ENCODE measurements at regions not wholly inside any gene's neighbourhood (a gene's known extent, or its start where the extent isn't known, plus 50 kb on each side); places are given as distances from the start of the nearest gene placed in this dataset.

DNA sequence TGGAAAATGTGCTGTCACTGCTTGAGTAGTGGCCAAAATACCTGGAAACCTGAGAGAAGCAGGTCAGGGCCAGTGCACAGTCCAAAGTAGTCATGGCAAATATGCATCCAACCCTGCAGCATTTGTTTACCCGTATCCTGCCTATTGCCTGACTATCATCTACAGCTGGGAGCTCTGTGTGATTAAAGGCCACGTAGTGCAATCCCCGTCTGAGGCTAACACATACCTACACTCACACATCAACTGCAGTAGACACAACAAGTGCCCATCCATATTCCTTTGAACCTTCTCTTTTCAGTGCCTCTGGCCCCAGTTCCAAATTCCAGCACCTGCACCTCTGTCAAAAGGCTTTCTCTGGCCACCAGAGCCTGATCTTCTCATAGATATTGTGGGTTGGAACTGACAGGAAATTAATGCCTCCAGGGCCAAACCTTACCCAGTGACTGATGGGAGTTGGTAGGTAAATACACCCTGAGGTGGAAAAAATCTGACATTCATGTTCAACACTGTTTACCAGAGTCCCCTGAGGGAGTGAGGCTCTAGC is 383.0 kb downstream of the SETD4 start:
- Histone ChIP-seq H3K4me3 (ENCODE audit: low read depth, low read length) (no peak overlapping the region), H3K9me3 (ENCODE audit: control insufficient read depth, insufficient read depth, low read depth, low read length) (no peaks in the 10 kb centered on the region), H3K27ac (ENCODE audit: extremely low read depth, low read depth, low read length) (no peak overlapping the region), H3K4me1 (ENCODE audit: control insufficient read depth, insufficient read depth, low read length) (no peaks in the 10 kb centered on the region), H3K36me3 (ENCODE audit: control insufficient read depth in 2 of 2, insufficient read depth in 1 of 2, low read length in 2 of 2) (no peaks in the 10 kb centered on the region)
- TF ChIP-seq ZSCAN30 (tag by site-specific recombination; IDR thresholded peaks at IDR 0.05) (no peak), ZNF596 (tag by site-specific recombination; IDR thresholded peaks at IDR 0.05) (no peak), ZNF585B (tag by site-specific recombination; IDR thresholded peaks at IDR 0.05) (no peak), ZNF416 (tag by site-specific recombination; IDR thresholded peaks at IDR 0.05) (no peak), MEIS1 (CRISPR knock-in tag; IDR thresholded peaks at IDR 0.05; ENCODE audit: borderline replicate concordance) (no peak), ZNF571 (tag by site-specific recombination; IDR thresholded peaks at IDR 0.05) (no peak)
- TF ChIP-seq, protein P1, sequence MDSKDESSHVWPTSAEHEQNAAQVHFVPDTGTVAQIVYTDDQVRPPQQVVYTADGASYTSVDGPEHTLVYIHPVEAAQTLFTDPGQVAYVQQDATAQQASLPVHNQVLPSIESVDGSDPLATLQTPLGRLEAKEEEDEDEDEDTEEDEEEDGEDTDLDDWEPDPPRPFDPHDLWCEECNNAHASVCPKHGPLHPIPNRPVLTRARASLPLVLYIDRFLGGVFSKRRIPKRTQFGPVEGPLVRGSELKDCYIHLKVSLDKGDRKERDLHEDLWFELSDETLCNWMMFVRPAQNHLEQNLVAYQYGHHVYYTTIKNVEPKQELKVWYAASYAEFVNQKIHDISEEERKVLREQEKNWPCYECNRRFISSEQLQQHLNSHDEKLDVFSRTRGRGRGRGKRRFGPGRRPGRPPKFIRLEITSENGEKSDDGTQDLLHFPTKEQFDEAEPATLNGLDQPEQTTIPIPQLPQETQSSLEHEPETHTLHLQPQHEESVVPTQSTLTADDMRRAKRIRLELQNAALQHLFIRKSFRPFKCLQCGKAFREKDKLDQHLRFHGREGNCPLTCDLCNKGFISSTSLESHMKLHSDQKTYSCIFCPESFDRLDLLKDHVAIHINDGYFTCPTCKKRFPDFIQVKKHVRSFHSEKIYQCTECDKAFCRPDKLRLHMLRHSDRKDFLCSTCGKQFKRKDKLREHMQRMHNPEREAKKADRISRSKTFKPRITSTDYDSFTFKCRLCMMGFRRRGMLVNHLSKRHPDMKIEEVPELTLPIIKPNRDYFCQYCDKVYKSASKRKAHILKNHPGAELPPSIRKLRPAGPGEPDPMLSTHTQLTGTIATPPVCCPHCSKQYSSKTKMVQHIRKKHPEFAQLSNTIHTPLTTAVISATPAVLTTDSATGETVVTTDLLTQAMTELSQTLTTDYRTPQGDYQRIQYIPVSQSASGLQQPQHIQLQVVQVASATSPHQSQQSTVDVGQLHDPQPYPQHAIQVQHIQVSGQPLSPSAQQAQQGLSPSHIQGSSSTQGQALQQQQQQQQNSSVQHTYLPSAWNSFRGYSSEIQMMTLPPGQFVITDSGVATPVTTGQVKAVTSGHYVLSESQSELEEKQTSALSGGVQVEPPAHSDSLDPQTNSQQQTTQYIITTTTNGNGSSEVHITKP (tag by site-specific recombination; IDR thresholded peaks at IDR 0.05): no peak
- TF ChIP-seq, protein P2, sequence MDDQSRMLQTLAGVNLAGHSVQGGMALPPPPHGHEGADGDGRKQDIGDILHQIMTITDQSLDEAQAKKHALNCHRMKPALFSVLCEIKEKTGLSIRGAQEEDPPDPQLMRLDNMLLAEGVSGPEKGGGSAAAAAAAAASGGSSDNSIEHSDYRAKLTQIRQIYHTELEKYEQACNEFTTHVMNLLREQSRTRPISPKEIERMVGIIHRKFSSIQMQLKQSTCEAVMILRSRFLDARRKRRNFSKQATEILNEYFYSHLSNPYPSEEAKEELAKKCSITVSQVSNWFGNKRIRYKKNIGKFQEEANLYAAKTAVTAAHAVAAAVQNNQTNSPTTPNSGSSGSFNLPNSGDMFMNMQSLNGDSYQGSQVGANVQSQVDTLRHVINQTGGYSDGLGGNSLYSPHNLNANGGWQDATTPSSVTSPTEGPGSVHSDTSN (CRISPR knock-in tag; IDR thresholded peaks at IDR 0.05): no peak
- TF ChIP-seq, protein P3, sequence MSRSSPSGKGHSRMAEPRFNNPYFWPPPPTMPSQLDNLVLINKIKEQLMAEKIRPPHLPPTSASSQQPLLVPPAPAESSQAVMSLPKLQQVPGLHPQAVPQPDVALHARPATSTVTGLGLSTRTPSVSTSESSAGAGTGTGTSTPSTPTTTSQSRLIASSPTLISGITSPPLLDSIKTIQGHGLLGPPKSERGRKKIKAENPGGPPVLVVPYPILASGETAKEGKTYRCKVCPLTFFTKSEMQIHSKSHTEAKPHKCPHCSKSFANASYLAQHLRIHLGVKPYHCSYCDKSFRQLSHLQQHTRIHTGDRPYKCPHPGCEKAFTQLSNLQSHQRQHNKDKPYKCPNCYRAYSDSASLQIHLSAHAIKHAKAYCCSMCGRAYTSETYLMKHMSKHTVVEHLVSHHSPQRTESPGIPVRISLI (tag by site-specific recombination; IDR thresholded peaks at IDR 0.05): no peak
- ChIA-PET POLR2A (no interaction called here), CTCF (no interaction called here)

DNA sequence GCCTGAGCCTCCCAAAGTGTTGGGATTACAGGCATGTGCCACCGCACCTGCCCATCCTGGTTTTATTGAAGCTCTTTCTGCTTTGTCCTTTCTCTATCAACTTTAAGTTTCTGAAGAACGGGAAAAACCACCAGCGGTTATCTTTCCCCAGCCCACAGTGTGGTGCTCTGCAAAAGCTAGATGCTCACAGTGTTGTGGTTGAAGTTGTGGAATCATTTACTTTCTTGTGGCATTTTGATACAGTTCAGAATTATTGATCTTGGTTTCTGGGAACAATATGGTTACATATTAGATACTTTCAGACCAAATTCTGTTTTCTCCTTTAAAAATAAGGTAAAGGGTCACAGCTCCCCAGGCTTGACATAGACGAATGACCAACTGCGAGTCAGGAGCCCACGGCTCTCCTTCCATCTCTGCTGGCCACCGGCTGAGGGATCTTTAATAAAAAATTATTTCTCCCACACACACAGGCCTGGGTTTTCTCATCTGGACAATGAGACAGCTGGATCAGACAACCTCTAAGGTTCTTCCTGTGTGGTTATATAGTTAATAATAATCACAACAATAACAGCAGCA is 385.3 kb downstream of the SETD4 start:
- Histone ChIP-seq H3K4me1 (ENCODE audit: control insufficient read depth, insufficient read depth, low read length) (no peaks in the 10 kb centered on the region), H3K4me3 (ENCODE audit: low read depth, low read length) (no peak overlapping the region), H3K36me3 (ENCODE audit: control insufficient read depth in 2 of 2, insufficient read depth in 1 of 2, low read length in 2 of 2) (no peaks in the 10 kb centered on the region), H3K9me3 (ENCODE audit: control insufficient read depth, insufficient read depth, low read depth, low read length) (no peaks in the 10 kb centered on the region), H3K27ac (ENCODE audit: extremely low read depth, low read depth, low read length) (no peak overlapping the region)
- ChIA-PET POLR2A (no interaction called here), CTCF (interaction anchor here (0.7 to 1.0 kb wide), 2 partner anchors 165 to 292 kb away, joined by 3 to 4 read pairs; no protein-coding TSS in a partner anchor)
- TF ChIP-seq MEIS1 (CRISPR knock-in tag; IDR thresholded peaks at IDR 0.05; ENCODE audit: borderline replicate concordance) (no peak), GFI1B (tag by site-specific recombination; IDR thresholded peaks at IDR 0.05) (no peak)

DNA sequence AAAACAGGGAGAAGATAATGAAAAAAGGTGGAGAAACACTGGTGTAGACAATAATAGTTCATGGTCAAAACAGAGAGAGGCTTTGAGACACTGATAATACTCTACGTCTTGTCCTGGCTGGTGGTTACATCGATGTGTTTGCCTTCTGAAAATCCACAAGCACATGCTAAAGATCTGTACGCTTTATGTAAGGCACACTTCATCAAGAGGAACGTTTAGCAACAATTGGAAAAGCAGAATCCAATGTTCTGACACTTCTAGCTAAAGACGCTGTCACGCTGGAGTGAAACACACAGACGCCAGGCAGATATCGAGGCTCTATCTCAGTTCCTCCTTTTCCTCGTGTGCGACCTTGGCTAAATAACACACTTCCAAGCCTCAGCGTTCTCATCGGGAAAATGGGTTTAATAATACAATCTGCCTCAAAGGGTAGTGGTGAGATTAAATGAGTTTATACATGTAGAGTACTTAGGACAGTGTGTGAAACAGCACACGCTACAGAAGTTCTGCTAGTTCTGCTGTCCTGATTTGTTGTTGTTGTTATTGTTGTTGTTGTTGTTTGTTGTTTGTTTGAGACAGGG is 386.1 kb downstream of the SETD4 start:
- H3K4me1 ChIP-seq (ENCODE audit: control insufficient read depth, insufficient read depth, low read length): no peaks in the 10 kb centered on the region
- TF ChIP-seq, protein P4, sequence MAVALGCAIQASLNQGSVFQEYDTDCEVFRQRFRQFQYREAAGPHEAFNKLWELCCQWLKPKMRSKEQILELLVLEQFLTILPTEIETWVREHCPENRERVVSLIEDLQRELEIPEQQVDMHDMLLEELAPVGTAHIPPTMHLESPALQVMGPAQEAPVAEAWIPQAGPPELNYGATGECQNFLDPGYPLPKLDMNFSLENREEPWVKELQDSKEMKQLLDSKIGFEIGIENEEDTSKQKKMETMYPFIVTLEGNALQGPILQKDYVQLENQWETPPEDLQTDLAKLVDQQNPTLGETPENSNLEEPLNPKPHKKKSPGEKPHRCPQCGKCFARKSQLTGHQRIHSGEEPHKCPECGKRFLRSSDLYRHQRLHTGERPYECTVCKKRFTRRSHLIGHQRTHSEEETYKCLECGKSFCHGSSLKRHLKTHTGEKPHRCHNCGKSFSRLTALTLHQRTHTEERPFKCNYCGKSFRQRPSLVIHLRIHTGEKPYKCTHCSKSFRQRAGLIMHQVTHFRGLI (tag by site-specific recombination; IDR thresholded peaks at IDR 0.05): no peak
- no peak for TF ChIP-seq ZNF416 (tag by site-specific recombination; IDR thresholded peaks at IDR 0.05)
- TF ChIP-seq, protein P5, sequence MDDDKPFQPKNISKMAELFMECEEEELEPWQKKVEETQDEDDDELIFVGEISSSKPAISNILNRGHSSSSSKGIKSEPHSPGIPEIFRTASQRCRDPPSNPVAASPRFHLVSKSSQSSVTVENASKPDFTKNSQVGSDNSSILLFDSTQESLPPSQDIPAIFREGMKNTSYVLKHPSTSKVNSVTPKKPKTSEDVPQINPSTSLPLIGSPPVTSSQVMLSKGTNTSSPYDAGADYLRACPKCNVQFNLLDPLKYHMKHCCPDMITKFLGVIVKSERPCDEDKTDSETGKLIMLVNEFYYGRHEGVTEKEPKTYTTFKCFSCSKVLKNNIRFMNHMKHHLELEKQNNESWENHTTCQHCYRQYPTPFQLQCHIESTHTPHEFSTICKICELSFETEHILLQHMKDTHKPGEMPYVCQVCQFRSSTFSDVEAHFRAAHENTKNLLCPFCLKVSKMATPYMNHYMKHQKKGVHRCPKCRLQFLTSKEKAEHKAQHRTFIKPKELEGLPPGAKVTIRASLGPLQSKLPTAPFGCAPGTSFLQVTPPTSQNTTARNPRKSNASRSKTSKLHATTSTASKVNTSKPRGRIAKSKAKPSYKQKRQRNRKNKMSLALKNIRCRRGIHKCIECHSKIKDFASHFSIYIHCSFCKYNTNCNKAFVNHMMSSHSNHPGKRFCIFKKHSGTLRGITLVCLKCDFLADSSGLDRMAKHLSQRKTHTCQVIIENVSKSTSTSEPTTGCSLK (tag by site-specific recombination; IDR thresholded peaks at IDR 0.05): no peak
- no peak for TF ChIP-seq ZEB2 (tag by site-specific recombination; IDR thresholded peaks at IDR 0.05)
- TF ChIP-seq ZNF48 (tag by site-specific recombination; IDR thresholded peaks at IDR 0.05): no peak
- TF ChIP-seq, protein P6, sequence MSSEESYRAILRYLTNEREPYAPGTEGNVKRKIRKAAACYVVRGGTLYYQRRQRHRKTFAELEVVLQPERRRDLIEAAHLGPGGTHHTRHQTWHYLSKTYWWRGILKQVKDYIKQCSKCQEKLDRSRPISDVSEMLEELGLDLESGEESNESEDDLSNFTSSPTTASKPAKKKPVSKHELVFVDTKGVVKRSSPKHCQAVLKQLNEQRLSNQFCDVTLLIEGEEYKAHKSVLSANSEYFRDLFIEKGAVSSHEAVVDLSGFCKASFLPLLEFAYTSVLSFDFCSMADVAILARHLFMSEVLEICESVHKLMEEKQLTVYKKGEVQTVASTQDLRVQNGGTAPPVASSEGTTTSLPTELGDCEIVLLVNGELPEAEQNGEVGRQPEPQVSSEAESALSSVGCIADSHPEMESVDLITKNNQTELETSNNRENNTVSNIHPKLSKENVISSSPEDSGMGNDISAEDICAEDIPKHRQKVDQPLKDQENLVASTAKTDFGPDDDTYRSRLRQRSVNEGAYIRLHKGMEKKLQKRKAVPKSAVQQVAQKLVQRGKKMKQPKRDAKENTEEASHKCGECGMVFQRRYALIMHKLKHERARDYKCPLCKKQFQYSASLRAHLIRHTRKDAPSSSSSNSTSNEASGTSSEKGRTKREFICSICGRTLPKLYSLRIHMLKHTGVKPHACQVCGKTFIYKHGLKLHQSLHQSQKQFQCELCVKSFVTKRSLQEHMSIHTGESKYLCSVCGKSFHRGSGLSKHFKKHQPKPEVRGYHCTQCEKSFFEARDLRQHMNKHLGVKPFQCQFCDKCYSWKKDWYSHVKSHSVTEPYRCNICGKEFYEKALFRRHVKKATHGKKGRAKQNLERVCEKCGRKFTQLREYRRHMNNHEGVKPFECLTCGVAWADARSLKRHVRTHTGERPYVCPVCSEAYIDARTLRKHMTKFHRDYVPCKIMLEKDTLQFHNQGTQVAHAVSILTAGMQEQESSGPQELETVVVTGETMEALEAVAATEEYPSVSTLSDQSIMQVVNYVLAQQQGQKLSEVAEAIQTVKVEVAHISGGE (tag by site-specific recombination; conservative IDR thresholded peaks at IDR 0.05; ENCODE audit: low read depth): no peak
- no peak for TF ChIP-seq ZNF596 (tag by site-specific recombination; IDR thresholded peaks at IDR 0.05)
- no peaks in the 10 kb centered on the region for H3K36me3 ChIP-seq (ENCODE audit: control insufficient read depth in 2 of 2, insufficient read depth in 1 of 2, low read length in 2 of 2)
- no peaks in the 10 kb centered on the region for H3K9me3 ChIP-seq (ENCODE audit: control insufficient read depth, insufficient read depth, low read depth, low read length)
- H3K27ac ChIP-seq (ENCODE audit: extremely low read depth, low read depth, low read length): no peak overlapping the region
- no peak overlapping the region for H3K4me3 ChIP-seq (ENCODE audit: low read depth, low read length)
- POLR2A ChIA-PET: no interaction called here
- CTCF ChIA-PET: interaction anchor here (0.7 to 1.0 kb wide), 3 partner anchors 166 to 291 kb away, joined by 3 to 4 read pairs (median 3); no protein-coding TSS in a partner anchor

Measured in HEK293 (cell line).